Mesenchymal stem cell (in vitro differentiated cells and primary cell): ENCODE measurements at regions not wholly inside any gene's neighbourhood (a gene's known extent, or its start where the extent isn't known, plus 50 kb on each side); places are given as distances from the start of the nearest gene placed in this dataset.

Experiments
- DNase-seq: peaks from one replicate; pipeline ENCODE4 v3.0.0-alpha.2; 2013
- H2AFZ ChIP-seq: one replicate; pipeline ENCODE4 v1.6.1; 2013; ENCODE audit warnings: low read depth, mild to moderate bottlenecking, control low read depth, inconsistent platforms, low read length, moderate library complexity
- H2AK5ac ChIP-seq: 2 replicates; pipeline ENCODE4 v1.6.1; 2013; ENCODE audit warnings: low read length, moderate library complexity, mild to moderate bottlenecking, inconsistent platforms; ENCODE audit not compliant: severe bottlenecking
- H2BK120ac ChIP-seq: one replicate; pipeline ENCODE4 v1.6.1; 2013; ENCODE audit warnings: low read depth, mild to moderate bottlenecking, inconsistent platforms, low read length, moderate library complexity
- H2BK12ac ChIP-seq, 2 experiments: one replicate each; pipeline ENCODE4 v1.6.1; 2013; ENCODE audit warnings: inconsistent platforms in 2 of 2, low read length in 2 of 2, mild to moderate bottlenecking in 2 of 2, moderate library complexity in 2 of 2, control low read depth in 1 of 2
- H2BK15ac ChIP-seq: one replicate; pipeline ENCODE4 v1.6.1; 2013; ENCODE audit warnings: mild to moderate bottlenecking, low read depth, inconsistent platforms; ENCODE audit not compliant: poor library complexity, severe bottlenecking
- H2BK5ac ChIP-seq: 2 replicates; pipeline ENCODE4 v1.6.1; 2013; ENCODE audit warnings: low read depth, mild to moderate bottlenecking, low read length, control low read depth, inconsistent platforms; ENCODE audit not compliant: poor library complexity, severe bottlenecking
- H3K14ac ChIP-seq, 2 experiments: one replicate each; pipeline ENCODE4 v1.6.1; 2013; ENCODE audit warnings: inconsistent platforms in 2 of 2, low read length in 2 of 2, control low read depth in 1 of 2, mild to moderate bottlenecking in 1 of 2, moderate library complexity in 1 of 2
- H3K18ac ChIP-seq, 2 experiments: one replicate each; pipeline ENCODE4 v1.6.1; 2013; ENCODE audit warnings: inconsistent platforms in 2 of 2, low read length in 2 of 2, control low read depth in 1 of 2, low read depth in 1 of 2, mild to moderate bottlenecking in 1 of 2
- H3K23ac ChIP-seq, 2 experiments: one replicate each; pipeline ENCODE4 v1.6.1; 2013; ENCODE audit warnings: inconsistent platforms in 2 of 2, low read length in 2 of 2, mild to moderate bottlenecking in 2 of 2, moderate library complexity in 2 of 2, control low read depth in 1 of 2
- H3K27ac ChIP-seq: 2 replicates; pipeline ENCODE4 v1.5.1; 2013; ENCODE audit warnings: mild to moderate bottlenecking, moderate library complexity, low read length, control low read depth, inconsistent platforms; ENCODE audit not compliant: poor library complexity, severe bottlenecking
- H3K27me3 ChIP-seq, 2 experiments: 2 replicates each; pipeline versions ENCODE4 v1.6.1 to v1.7.0; 2013; ENCODE audit warnings: low read length in 2 of 2, mild to moderate bottlenecking in 2 of 2, moderate library complexity in 2 of 2, control low read depth in 1 of 2, inconsistent platforms in 1 of 2; ENCODE audit not compliant: control insufficient read depth in 1 of 2, insufficient read depth in 1 of 2
- H3K36me3 ChIP-seq, 2 experiments: 2 replicates each; pipeline versions ENCODE4 v1.6.1 to v1.7.0; 2013; ENCODE audit warnings: low read length in 2 of 2, control low read depth in 1 of 2, inconsistent platforms in 1 of 2, low read depth in 1 of 2, mild to moderate bottlenecking in 1 of 2; ENCODE audit not compliant: insufficient read depth in 2 of 2, control insufficient read depth in 1 of 2
- H3K4ac ChIP-seq, 2 experiments: one replicate each; pipeline ENCODE4 v1.6.1; 2013; ENCODE audit warnings: inconsistent platforms in 2 of 2, low read length in 2 of 2, mild to moderate bottlenecking in 2 of 2, moderate library complexity in 2 of 2, control low read depth in 1 of 2, low read depth in 1 of 2
- H3K4me1 ChIP-seq: 2 replicates; pipeline ENCODE4 v1.6.1; 2013; ENCODE audit warnings: low read depth, low read length, control low read depth; ENCODE audit not compliant: control insufficient read depth, insufficient read depth
- H3K4me2 ChIP-seq: 2 replicates; pipeline ENCODE4 v1.6.1; 2013; ENCODE audit warnings: low read length, mild to moderate bottlenecking, inconsistent platforms; ENCODE audit not compliant: poor library complexity, severe bottlenecking
- H3K4me3 ChIP-seq, 2 experiments: 2 replicates each; pipeline versions ENCODE4 v1.5.1 to v1.7.0; 2013; ENCODE audit warnings: low read length in 2 of 2, mild to moderate bottlenecking in 2 of 2, control low read depth in 1 of 2, low read depth in 1 of 2; ENCODE audit not compliant: insufficient read depth in 1 of 2
- H3K79me1 ChIP-seq: replicated peaks from 2 replicates; pipeline ENCODE4 v1.6.1; 2013; ENCODE audit warnings: mild to moderate bottlenecking, control low read depth, low read length, inconsistent platforms; ENCODE audit not compliant: poor library complexity, severe bottlenecking
- H3K9ac ChIP-seq: 2 replicates; pipeline ENCODE4 v1.7.0; 2013; ENCODE audit warnings: mild to moderate bottlenecking, low read length, moderate library complexity
- H3K9me3 ChIP-seq: 2 replicates; pipeline ENCODE4 v1.7.0; 2013; ENCODE audit warnings: mild to moderate bottlenecking, low read length; ENCODE audit not compliant: control insufficient read depth
- H4K8ac ChIP-seq: one replicate; pipeline ENCODE4 v1.6.1; 2013; ENCODE audit warnings: inconsistent platforms, mild to moderate bottlenecking, low read length, moderate library complexity
- H4K91ac ChIP-seq: one replicate; pipeline ENCODE4 v1.6.1; 2013; ENCODE audit warnings: mild to moderate bottlenecking, low read length, inconsistent platforms

- H2AFZ ChIP-seq: no peak overlapping the region
- no peak overlapping the region for H2BK12ac ChIP-seq
- no peaks in the 10 kb centered on the region for H3K4me1 ChIP-seq
- H3K27ac ChIP-seq: no peak overlapping the region
- H2AK5ac ChIP-seq: no peak overlapping the region
- H3K4ac ChIP-seq: no peak overlapping the region
- peak; percentile 18 for DNase-seq
- H3K4me2 ChIP-seq: no peak overlapping the region
- H2BK15ac ChIP-seq: no peak overlapping the region
- H3K4me3 ChIP-seq: no peak overlapping the region
- no peak overlapping the region for H2BK5ac ChIP-seq
- H3K23ac ChIP-seq: no peak overlapping the region
- H3K27me3 ChIP-seq: no peaks in the 10 kb centered on the region
- no peak overlapping the region for H2BK120ac ChIP-seq
- no peak overlapping the region for H4K91ac ChIP-seq
- H3K18ac ChIP-seq: no peak overlapping the region
- no peak overlapping the region for H3K14ac ChIP-seq
- no peak overlapping the region for H4K8ac ChIP-seq
- peaks cover 22% of the 10 kb centered on the region for H3K9me3 ChIP-seq
- no peak overlapping the region for H3K9ac ChIP-seq
- no peaks in the 10 kb centered on the region for H3K79me1 ChIP-seq
- H3K36me3 ChIP-seq: no peaks in the 10 kb centered on the region
These were observed 554.7 kb upstream of the HS3ST5 start for GRCh38 chr6:114897536-114897935.

- Histone ChIP-seq H2BK15ac (no peak overlapping the region), H2BK5ac (no peak overlapping the region), H3K14ac (no peak overlapping the region), H3K23ac (no peak overlapping the region), H3K4me1 (no peaks in the 10 kb centered on the region), H2BK12ac (no peak overlapping the region), H3K4me3 (no peak overlapping the region), H3K9ac (no peak overlapping the region), H2AFZ (no peak overlapping the region), H3K4ac (no peak overlapping the region), H3K9me3 (no peaks in the 10 kb centered on the region), H4K8ac (no peak overlapping the region), H4K91ac (no peak overlapping the region), H2BK120ac (no peak overlapping the region), H3K27ac (no peak overlapping the region), H3K79me1 (no peaks in the 10 kb centered on the region), H2AK5ac (no peak overlapping the region), H3K27me3 (no peaks in the 10 kb centered on the region), H3K4me2 (no peak overlapping the region), H3K18ac (no peak overlapping the region), H3K36me3 (no peaks in the 10 kb centered on the region)
- DNase-seq: no peak
These were observed 549.4 kb upstream of the HS3ST5 start for GRCh38 chr6:114892211-114892610.

- H3K79me1 ChIP-seq: no peaks in the 10 kb centered on the region
- no peak overlapping the region for H3K14ac ChIP-seq
- H3K4me1 ChIP-seq: no peaks in the 10 kb centered on the region
- no peaks in the 10 kb centered on the region for H3K9me3 ChIP-seq
- H4K8ac ChIP-seq: no peak overlapping the region
- H3K9ac ChIP-seq: no peak overlapping the region
- H3K27me3 ChIP-seq: no peaks in the 10 kb centered on the region
- no peak overlapping the region for H3K23ac ChIP-seq
- no peak overlapping the region for H3K4ac ChIP-seq
- no peak overlapping the region for H3K4me3 ChIP-seq
- no peak overlapping the region for H4K91ac ChIP-seq
- H3K27ac ChIP-seq: no peak overlapping the region
- no peak overlapping the region for H2AFZ ChIP-seq
- no peak overlapping the region for H2BK5ac ChIP-seq
- no peak overlapping the region for H2BK15ac ChIP-seq
- no peaks in the 10 kb centered on the region for H3K36me3 ChIP-seq
- H2AK5ac ChIP-seq: no peak overlapping the region
- no peak overlapping the region for H2BK120ac ChIP-seq
- no peak for DNase-seq
- H2BK12ac ChIP-seq: no peak overlapping the region
- H3K4me2 ChIP-seq: no peak overlapping the region
- H3K18ac ChIP-seq: no peak overlapping the region
These were observed 545.4 kb upstream of the HS3ST5 start for GRCh38 chr6:114888241-114888640.

- Histone ChIP-seq H3K4me2 (no peak overlapping the region), H3K27me3 (no peaks in the 10 kb centered on the region), H3K18ac (no peak overlapping the region), H3K9me3 (no peaks in the 10 kb centered on the region), H3K4me3 (no peak overlapping the region), H3K9ac (no peak overlapping the region), H3K4ac (no peak overlapping the region), H3K14ac (no peak overlapping the region), H3K36me3 (no peaks in the 10 kb centered on the region), H3K23ac (no peak overlapping the region), H2BK12ac (no peak overlapping the region), H2AFZ (no peak overlapping the region), H2AK5ac (no peak overlapping the region), H3K79me1 (no peaks in the 10 kb centered on the region), H2BK15ac (no peak overlapping the region), H4K8ac (no peak overlapping the region), H3K27ac (no peak overlapping the region), H2BK5ac (no peak overlapping the region), H4K91ac (no peak overlapping the region), H2BK120ac (no peak overlapping the region), H3K4me1 (no peaks in the 10 kb centered on the region)
- peak; percentile 27 for DNase-seq
These were observed 544.0 kb upstream of the HS3ST5 start for GRCh38 chr6:114886670-114887436.
